ENCODE measurements at regions not wholly inside any gene's neighbourhood (a gene's known extent, or its start where the extent isn't known, plus 50 kb on each side); places are given as distances from the start of the nearest gene placed in this dataset.

DNA sequence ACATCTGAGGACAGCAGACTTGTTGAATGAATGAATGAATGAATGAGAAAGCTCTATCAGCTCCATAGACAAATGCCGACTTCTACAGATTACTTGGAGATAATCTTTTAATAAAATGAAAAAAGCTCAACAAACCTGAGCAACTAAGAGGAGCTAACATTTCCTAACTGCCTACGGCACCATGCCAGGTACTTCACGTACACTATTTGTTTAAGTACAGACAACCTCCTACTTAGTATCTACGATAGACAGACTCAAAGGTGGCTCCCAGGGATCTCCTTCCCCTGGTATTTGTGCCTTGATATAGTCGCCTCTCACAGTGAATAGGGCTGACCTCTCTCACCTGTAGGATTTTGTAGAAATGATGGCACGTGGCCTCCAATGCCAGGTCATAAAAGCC lies 412.2 kb upstream of the FAT1 start:
- no peak for TF ChIP-seq MED1 (CRISPR knock-in tag; IDR thresholded peaks at IDR 0.05)
- no peak for TF ChIP-seq TAF1 (CRISPR knock-in tag; IDR thresholded peaks at IDR 0.05)
